ENCODE measurements at regions not wholly inside any gene's neighbourhood (a gene's known extent, or its start where the extent isn't known, plus 50 kb on each side); places are given as distances from the start of the nearest gene placed in this dataset.

- TF ChIP-seq CTCF (IDR thresholded peaks at IDR 0.05; ENCODE audit: low read depth, low read length), result no peak
Observed at GRCh38 chr17:37840576-37840975, 83.6 kb upstream of the TBC1D3K start.

GRCh38 chr17:37839196-37839978 lies 84.8 kb upstream of the TBC1D3K start:
- H3K4me3 ChIP-seq, result no peak overlapping the region
- no peak for DNase-seq (ENCODE audit: low read depth in 1 of 2, low spot score in 1 of 2)
- no peaks in the 10 kb centered on the region for H3K36me3 ChIP-seq
- H3K27me3 ChIP-seq, result peaks cover 7% of the 10 kb centered on the region
- no peak overlapping the region for H3K27ac ChIP-seq
- TF ChIP-seq CTCF (IDR thresholded peaks at IDR 0.05; ENCODE audit: low read depth, low read length), result no peak
- no peaks in the 10 kb centered on the region for H3K4me1 ChIP-seq (ENCODE audit: low read depth)
- H3K9me3 ChIP-seq (ENCODE audit: low read depth), result no peaks in the 10 kb centered on the region

More at GRCh38 chr17:37840576-37840975, 83.6 kb upstream of the TBC1D3K start:
- Histone ChIP-seq H3K9me3 (ENCODE audit: low read depth) (no peaks in the 10 kb centered on the region), H3K4me3 (no peak overlapping the region), H3K27ac (no peak overlapping the region), H3K4me1 (ENCODE audit: low read depth) (no peaks in the 10 kb centered on the region), H3K36me3 (no peaks in the 10 kb centered on the region), H3K27me3 (peaks cover 10% of the 10 kb centered on the region)
- no peak for DNase-seq (ENCODE audit: low read depth in 1 of 2, low spot score in 1 of 2)

- Histone ChIP-seq H3K27ac (no peak overlapping the region), H3K9me3 (ENCODE audit: low read depth) (no peaks in the 10 kb centered on the region), H3K36me3 (no peaks in the 10 kb centered on the region), H3K4me1 (ENCODE audit: low read depth) (no peaks in the 10 kb centered on the region), H3K27me3 (peaks cover 3% of the 10 kb centered on the region), H3K4me3 (no peak overlapping the region)
- TF ChIP-seq CTCF (IDR thresholded peaks at IDR 0.05; ENCODE audit: low read depth, low read length), result no peak
- no peak for DNase-seq (ENCODE audit: low read depth in 1 of 2, low spot score in 1 of 2)
Observed at GRCh38 chr17:37838276-37838675, 85.9 kb upstream of the TBC1D3K start.

DNA sequence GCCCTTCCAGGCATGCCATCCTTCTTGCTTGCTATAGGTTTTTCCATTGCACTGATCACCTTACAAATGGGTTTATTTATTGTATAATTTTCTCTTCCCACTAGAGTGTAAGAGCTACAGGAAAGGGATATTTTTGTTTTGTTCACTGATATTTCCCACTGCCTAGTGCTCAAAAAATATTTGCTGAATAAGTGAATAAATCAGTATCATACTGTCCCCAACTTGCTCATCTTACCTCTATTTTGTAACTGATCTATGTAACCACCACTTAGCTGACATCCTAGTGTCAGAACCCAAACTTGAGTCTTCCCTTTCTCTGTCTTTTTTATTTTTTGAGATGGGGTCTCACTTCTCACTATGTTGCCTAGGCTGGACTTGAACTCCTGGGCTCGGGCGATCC lies 87.6 kb upstream of the TBC1D3K start:
- no peak for TF ChIP-seq CTCF (IDR thresholded peaks at IDR 0.05; ENCODE audit: low read depth, low read length)
- Histone ChIP-seq H3K9me3 (ENCODE audit: low read depth) (no peaks in the 10 kb centered on the region), H3K36me3 (no peaks in the 10 kb centered on the region), H3K4me1 (ENCODE audit: low read depth) (no peaks in the 10 kb centered on the region), H3K27me3 (no peaks in the 10 kb centered on the region), H3K4me3 (no peak overlapping the region), H3K27ac (no peak overlapping the region)
- DNase-seq (ENCODE audit: low read depth in 1 of 2, low spot score in 1 of 2), result no peak

DNA sequence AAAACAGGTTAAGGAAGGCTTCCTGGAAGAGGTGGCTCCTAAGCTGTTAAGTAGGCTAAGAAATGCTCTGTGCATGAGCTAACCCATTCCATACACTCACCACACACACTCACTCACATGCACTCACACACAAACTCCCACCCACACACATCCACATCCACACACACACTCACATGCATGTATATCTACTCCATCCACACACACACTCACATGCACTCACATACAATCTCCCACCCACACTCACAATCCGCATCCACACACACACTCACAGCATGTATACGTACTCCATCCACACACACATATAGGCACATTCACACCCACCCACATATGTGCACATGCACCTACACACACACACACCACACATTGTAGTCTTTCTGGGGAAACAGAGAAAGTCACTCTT lies 89.3 kb upstream of the HNF1B start:
- Histone ChIP-seq H3K27ac (no peak overlapping the region), H3K4me1 (ENCODE audit: low read depth) (no peaks in the 10 kb centered on the region), H3K9me3 (ENCODE audit: low read depth) (no peaks in the 10 kb centered on the region), H3K27me3 (no peaks in the 10 kb centered on the region), H3K36me3 (no peaks in the 10 kb centered on the region), H3K4me3 (no peak overlapping the region)
- TF ChIP-seq CTCF (IDR thresholded peaks at IDR 0.05; ENCODE audit: low read depth, low read length), result no peak
- DNase-seq (ENCODE audit: low read depth in 1 of 2, low spot score in 1 of 2), result no peak
